ENCODE measurements at regions not wholly inside any gene's neighbourhood (a gene's known extent, or its start where the extent isn't known, plus 50 kb on each side); places are given as distances from the start of the nearest gene placed in this dataset.

- no peaks in the 10 kb centered on the region for H3K27me3 Mint-ChIP-seq (ENCODE audit: low read depth)
- H3K27ac Mint-ChIP-seq: peak overlapping the region; percentile 14
- no peak overlapping the region for H3K4me3 Mint-ChIP-seq
- peaks cover 54% of the 10 kb centered on the region for H3K4me1 Mint-ChIP-seq
- no peaks in the 10 kb centered on the region for H3K36me3 Mint-ChIP-seq
- no peaks in the 10 kb centered on the region for H3K9me3 Mint-ChIP-seq
- no peak for TF ChIP-seq CTCF (IDR thresholded peaks at IDR 0.05; ENCODE audit: unreplicated experiment)
- no peak for DNase-seq (ENCODE audit: low spot score in 2 of 2, unreplicated experiment in 2 of 2)
These were observed 722.0 kb upstream of the ADAMTS16 start for GRCh38 chr5:4418084-4418483.

GRCh38 chr5:4419281-4419680 is 720.8 kb upstream of the ADAMTS16 start:
- Mint-ChIP-seq H3K9me3 (no peaks in the 10 kb centered on the region), H3K4me3 (no peak overlapping the region), H3K27ac (no peak overlapping the region), H3K36me3 (no peaks in the 10 kb centered on the region), H3K27me3 (ENCODE audit: low read depth) (no peaks in the 10 kb centered on the region), H3K4me1 (peaks cover 52% of the 10 kb centered on the region)
- no peak for DNase-seq (ENCODE audit: low spot score in 2 of 2, unreplicated experiment in 2 of 2)
- TF ChIP-seq CTCF (IDR thresholded peaks at IDR 0.05; ENCODE audit: unreplicated experiment): no peak

- TF ChIP-seq CTCF (IDR thresholded peaks at IDR 0.05; ENCODE audit: unreplicated experiment): no peak
- peaks cover 49% of the 10 kb centered on the region for H3K4me1 Mint-ChIP-seq
- H3K36me3 Mint-ChIP-seq: no peaks in the 10 kb centered on the region
- H3K9me3 Mint-ChIP-seq: no peaks in the 10 kb centered on the region
- no peak overlapping the region for H3K4me3 Mint-ChIP-seq
- H3K27me3 Mint-ChIP-seq (ENCODE audit: low read depth): no peaks in the 10 kb centered on the region
- H3K27ac Mint-ChIP-seq: no peak overlapping the region
- no peak for DNase-seq (ENCODE audit: low spot score in 2 of 2, unreplicated experiment in 2 of 2)
These were observed 720.0 kb upstream of the ADAMTS16 start for GRCh38 chr5:4420177-4420576.

- no peak for TF ChIP-seq CTCF (IDR thresholded peaks at IDR 0.05; ENCODE audit: unreplicated experiment)
- H3K27me3 Mint-ChIP-seq (ENCODE audit: low read depth): no peaks in the 10 kb centered on the region
- H3K9me3 Mint-ChIP-seq: no peaks in the 10 kb centered on the region
- H3K27ac Mint-ChIP-seq: no peak overlapping the region
- H3K4me1 Mint-ChIP-seq: peaks cover 47% of the 10 kb centered on the region
- DNase-seq (ENCODE audit: low spot score in 2 of 2, unreplicated experiment in 2 of 2): no peak
- H3K4me3 Mint-ChIP-seq: no peak overlapping the region
- H3K36me3 Mint-ChIP-seq: no peaks in the 10 kb centered on the region
These were observed 719.4 kb upstream of the ADAMTS16 start for GRCh38 chr5:4420681-4421080.

GRCh38 chr5:4422247-4422646 is 717.9 kb upstream of the ADAMTS16 start:
- no peak for DNase-seq (ENCODE audit: low spot score in 2 of 2, unreplicated experiment in 2 of 2)
- peaks cover 37% of the 10 kb centered on the region for H3K4me1 Mint-ChIP-seq
- no peaks in the 10 kb centered on the region for H3K9me3 Mint-ChIP-seq
- H3K27me3 Mint-ChIP-seq (ENCODE audit: low read depth): peaks cover 3% of the 10 kb centered on the region
- TF ChIP-seq CTCF (IDR thresholded peaks at IDR 0.05; ENCODE audit: unreplicated experiment): no peak
- no peak overlapping the region for H3K4me3 Mint-ChIP-seq
- no peaks in the 10 kb centered on the region for H3K36me3 Mint-ChIP-seq
- H3K27ac Mint-ChIP-seq: no peak overlapping the region

GRCh38 chr5:4424895-4425294 is 715.2 kb upstream of the ADAMTS16 start:
- peaks cover 3% of the 10 kb centered on the region for H3K27me3 Mint-ChIP-seq (ENCODE audit: low read depth)
- no peak overlapping the region for H3K4me3 Mint-ChIP-seq
- no peak for DNase-seq (ENCODE audit: low spot score in 2 of 2, unreplicated experiment in 2 of 2)
- no peak for TF ChIP-seq CTCF (IDR thresholded peaks at IDR 0.05; ENCODE audit: unreplicated experiment)
- H3K36me3 Mint-ChIP-seq: no peaks in the 10 kb centered on the region
- peaks cover 21% of the 10 kb centered on the region for H3K4me1 Mint-ChIP-seq
- no peaks in the 10 kb centered on the region for H3K9me3 Mint-ChIP-seq
- H3K27ac Mint-ChIP-seq: no peak overlapping the region
